ENCODE measurements at regions not wholly inside any gene's neighbourhood (a gene's known extent, or its start where the extent isn't known, plus 50 kb on each side); places are given as distances from the start of the nearest gene placed in this dataset.

DNA sequence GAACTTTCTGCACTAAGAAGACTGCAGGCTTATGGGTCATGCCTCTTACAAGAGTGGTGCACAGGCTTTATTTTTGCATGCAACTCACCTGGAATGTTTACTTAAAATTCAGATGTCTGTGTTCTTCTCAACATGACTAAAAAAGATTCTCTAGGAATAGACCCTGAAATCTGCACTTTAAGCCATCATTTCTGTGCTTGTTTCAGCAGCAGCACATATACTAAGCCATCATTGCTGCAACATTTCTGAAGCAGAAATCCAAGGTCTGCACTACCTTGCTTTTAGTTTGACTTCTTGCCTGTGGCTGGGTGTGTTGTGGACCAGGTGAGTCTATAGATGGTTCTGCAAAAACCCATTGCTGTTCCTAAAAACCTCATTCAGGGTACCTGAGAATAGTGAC is 156.8 kb downstream of the CEP120 start:
- H3K36me3 ChIP-seq (ENCODE audit: control insufficient read depth in 2 of 4, insufficient read depth in 4 of 4, low read length in 3 of 4) = no peaks in the 10 kb centered on the region
- no peaks in the 10 kb centered on the region for H3K79me1 ChIP-seq (ENCODE audit: low read depth, low read length)
- H2BK20ac ChIP-seq (ENCODE audit: low read length) = no peak overlapping the region
- H4K20me1 ChIP-seq (replicated peaks in 1 of 2; ENCODE audit: control insufficient read depth in 1 of 2, insufficient read depth in 2 of 2, low read length in 2 of 2) = no peaks in the 10 kb centered on the region
- H3K4me1 ChIP-seq (replicated peaks in 1 of 4; ENCODE audit: control insufficient read depth in 3 of 4, insufficient read depth in 4 of 4, low read length in 3 of 4) = peaks cover 0 to 6% (median 0%) of the 10 kb centered on the region in 4 experiments; a peak in 2 of 7 replicates
- no peak overlapping the region for H3K4me2 ChIP-seq (ENCODE audit: insufficient read depth in 1 of 2, low read depth in 2 of 2, low read length in 2 of 2)
- H3K4me3 ChIP-seq (ENCODE audit: extremely low read depth in 1 of 4, insufficient read depth in 2 of 4, low read depth in 3 of 4, low read length in 4 of 4) = no peak overlapping the region
- no peak overlapping the region for H4K5ac ChIP-seq (ENCODE audit: insufficient read length, low read depth, low read length)
- no peak overlapping the region for H4K8ac ChIP-seq (ENCODE audit: extremely low read depth, insufficient read depth, low read length)
- H2BK5ac ChIP-seq (ENCODE audit: low read depth, low read length) = no peak overlapping the region
- no peak overlapping the region for H3K23ac ChIP-seq (ENCODE audit: insufficient read length)
- H3K79me2 ChIP-seq (ENCODE audit: control insufficient read depth in 1 of 2, insufficient read depth in 2 of 2, low read length in 2 of 2) = no peaks in the 10 kb centered on the region
- ChIA-PET CTCF (ENCODE audit: partially characterized antibody) (no interaction called here), POLR2A (ENCODE audit: partially characterized antibody) (no interaction called here)
- no peaks in the 10 kb centered on the region for H3K23me2 ChIP-seq (ENCODE audit: low read depth, low read length)
- H3K4ac ChIP-seq (replicated peaks; ENCODE audit: insufficient read length, low read depth, low read length) = no peak overlapping the region
- no peak for FAIRE-seq
- no peaks in the 10 kb centered on the region for H3K9me3 ChIP-seq (ENCODE audit: insufficient read depth in 2 of 2, low read depth in 1 of 2, low read length in 1 of 2)
- H2AFZ ChIP-seq (ENCODE audit: low read length) = no peak overlapping the region
- no peak overlapping the region for H4K91ac ChIP-seq (replicated peaks; ENCODE audit: insufficient read length, low read length)
- no peak overlapping the region for H2BK12ac ChIP-seq (ENCODE audit: low read depth, low read length)
- no peak overlapping the region for H2BK120ac ChIP-seq (replicated peaks; ENCODE audit: low read depth, low read length)
- no peak overlapping the region for H3K18ac ChIP-seq (ENCODE audit: extremely low read depth, low read length)
- H3K27ac ChIP-seq (ENCODE audit: low read depth, low read length) = no peak overlapping the region
- no peak overlapping the region for H2BK15ac ChIP-seq (ENCODE audit: low read length)
- no peak overlapping the region for H2AK5ac ChIP-seq (ENCODE audit: low read depth, low read length)
- H3K9ac ChIP-seq (replicated peaks in 1 of 4; ENCODE audit: extremely low read depth in 1 of 4, low read depth in 3 of 4, low read length in 3 of 4) = no peak overlapping the region
- no peak for DNase-seq (ENCODE audit: low read depth in 1 of 2, low spot score in 2 of 2)
- H3K14ac ChIP-seq (ENCODE audit: insufficient read length) = no peak overlapping the region
- no peaks in the 10 kb centered on the region for H3K27me3 ChIP-seq (replicated peaks in 1 of 4; ENCODE audit: control insufficient read depth in 3 of 4, extremely low read depth in 1 of 4, insufficient read depth in 3 of 4, low read length in 3 of 4)
- no peak overlapping the region for H3K56ac ChIP-seq (replicated peaks; ENCODE audit: insufficient read length, low read depth, low read length)
- no peak for TF ChIP-seq ATF2 (IDR thresholded peaks at IDR 0.05; ENCODE audit: low read length)
- TF ChIP-seq GABPA (IDR thresholded peaks at IDR 0.05; ENCODE audit: borderline replicate concordance, insufficient read depth, low read length) = no peak
- no peak for TF ChIP-seq BCL11A (IDR thresholded peaks at IDR 0.05; ENCODE audit: low read depth in 2 of 2, low read length in 2 of 2)
- no peak for TF ChIP-seq CREB1 (IDR thresholded peaks at IDR 0.05)
- TF ChIP-seq RBBP5 (IDR thresholded peaks at IDR 0.05; ENCODE audit: borderline replicate concordance, low read depth, low read length) = no peak
- no peak for TF ChIP-seq JUN (IDR thresholded peaks at IDR 0.05; ENCODE audit: low read depth, low read length)
- TF ChIP-seq SP2 (IDR thresholded peaks at IDR 0.05; ENCODE audit: low read length) = no peak
